Body of pancreas (tissue), 4 donors: ENCODE measurements at regions not wholly inside any gene's neighbourhood (a gene's known extent, or its start where the extent isn't known, plus 50 kb on each side); places are given as distances from the start of the nearest gene placed in this dataset.

ENCODE experiments used
- POLR2A ChIP-seq, 3 donors: fragments of 450-650 bp; IDR thresholded peaks; one replicate each; pipeline ENCODE4 v1.6.1; 2016; ENCODE audit warnings: antibody characterized with exemption in 3 of 3, mild to moderate bottlenecking in 2 of 3
- TF ChIP-seq, protein P1 (sequence below), 7 experiments: fragments of 450-650 bp in 4 of 7; fragments of 200-600 bp in 3 of 7; sonication (generic) in 3 of 7; IDR thresholded peaks; one replicate each; pipeline ENCODE4 v1.5.1; 2016 to 2019; ENCODE audit warnings: antibody characterized with exemption in 7 of 7

- TF ChIP-seq, protein P1, sequence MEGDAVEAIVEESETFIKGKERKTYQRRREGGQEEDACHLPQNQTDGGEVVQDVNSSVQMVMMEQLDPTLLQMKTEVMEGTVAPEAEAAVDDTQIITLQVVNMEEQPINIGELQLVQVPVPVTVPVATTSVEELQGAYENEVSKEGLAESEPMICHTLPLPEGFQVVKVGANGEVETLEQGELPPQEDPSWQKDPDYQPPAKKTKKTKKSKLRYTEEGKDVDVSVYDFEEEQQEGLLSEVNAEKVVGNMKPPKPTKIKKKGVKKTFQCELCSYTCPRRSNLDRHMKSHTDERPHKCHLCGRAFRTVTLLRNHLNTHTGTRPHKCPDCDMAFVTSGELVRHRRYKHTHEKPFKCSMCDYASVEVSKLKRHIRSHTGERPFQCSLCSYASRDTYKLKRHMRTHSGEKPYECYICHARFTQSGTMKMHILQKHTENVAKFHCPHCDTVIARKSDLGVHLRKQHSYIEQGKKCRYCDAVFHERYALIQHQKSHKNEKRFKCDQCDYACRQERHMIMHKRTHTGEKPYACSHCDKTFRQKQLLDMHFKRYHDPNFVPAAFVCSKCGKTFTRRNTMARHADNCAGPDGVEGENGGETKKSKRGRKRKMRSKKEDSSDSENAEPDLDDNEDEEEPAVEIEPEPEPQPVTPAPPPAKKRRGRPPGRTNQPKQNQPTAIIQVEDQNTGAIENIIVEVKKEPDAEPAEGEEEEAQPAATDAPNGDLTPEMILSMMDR (IDR thresholded peaks at IDR 0.05): no peak
- TF ChIP-seq POLR2A (IDR thresholded peaks at IDR 0.05): no peak
Measured at GRCh38 chr17:77757561-77757898, 201.0 kb upstream of the TNRC6C start.
